ENCODE measurements at regions not wholly inside any gene's neighbourhood (a gene's known extent, or its start where the extent isn't known, plus 50 kb on each side); places are given as distances from the start of the nearest gene placed in this dataset.

- TF ChIP-seq ZNF462 (CRISPR knock-in tag; IDR thresholded peaks at IDR 0.05) (no peak), CREB1 (CRISPR knock-in tag; IDR thresholded peaks at IDR 0.05; ENCODE audit: low read depth) (no peak), NANOG (IDR thresholded peaks at IDR 0.05; ENCODE audit: borderline replicate concordance) (no peak), REST (IDR thresholded peaks at IDR 0.05; ENCODE audit: unreplicated experiment) (no peak)
Measured at GRCh38 chr1:208785629-208786028, 541.4 kb upstream of the PLXNA2 start (continued).

GRCh38 chr1:208787219-208787618, 543.0 kb upstream of the PLXNA2 start:
- H3F3A ChIP-seq (replicated peaks; ENCODE audit: low read depth): peaks cover 8% of the 10 kb centered on the region; the same call in 1 of the 2 replicates
- ATAC-seq: no peak
- 0 out of 2 replicates have a peak overlapping the region, but pooled peaks have one; percentile 7 for H3K27ac Mint-ChIP-seq
- TF ChIP-seq ZNF462 (CRISPR knock-in tag; IDR thresholded peaks at IDR 0.05) (no peak), ZNF331 (CRISPR knock-in tag; IDR thresholded peaks at IDR 0.05; ENCODE audit: low read depth) (no peak)

More at GRCh38 chr1:208787219-208787618, 543.0 kb upstream of the PLXNA2 start:
- no peak for DNase-seq (ENCODE audit: low spot score)
- peaks cover 48% of the 10 kb centered on the region for H3K4me1 Mint-ChIP-seq
- no peaks in the 10 kb centered on the region for H3K79me2 ChIP-seq (replicated peaks; ENCODE audit: insufficient read depth)
- no peak overlapping the region for H2AFZ ChIP-seq
- no peak overlapping the region for H3K4me3 ChIP-seq
- no peaks in the 10 kb centered on the region for H3K9me3 Mint-ChIP-seq
- H3K27ac ChIP-seq (ENCODE audit: low read depth): peak overlapping the region; percentile 64
- no peak overlapping the region for H3K4me3 Mint-ChIP-seq
- H3K4me1 ChIP-seq (ENCODE audit: insufficient read depth): peaks cover 54% of the 10 kb centered on the region
- peak overlapping the region; percentile 68; the same call in 1 of the 2 replicates for H3K4me2 ChIP-seq
- H3K36me3 ChIP-seq (ENCODE audit: insufficient read depth): no peaks in the 10 kb centered on the region
- H3K27me3 Mint-ChIP-seq (ENCODE audit: insufficient read depth, low read depth, poor library complexity): peaks cover 12% of the 10 kb centered on the region
- H3K36me3 Mint-ChIP-seq (ENCODE audit: low read depth): no peaks in the 10 kb centered on the region
- peaks cover 16% of the 10 kb centered on the region for H3K9me2 ChIP-seq (ENCODE audit: insufficient read depth)
- no peaks in the 10 kb centered on the region for H4K20me1 ChIP-seq (replicated peaks; ENCODE audit: insufficient read depth)
- no peaks in the 10 kb centered on the region for H3K27me3 ChIP-seq (ENCODE audit: insufficient read depth)

All from GM23338 (cell line).